Suppressor macrophage treated with lipopolysaccharide for 1 hour (primary cell): ENCODE measurements at regions not wholly inside any gene's neighbourhood (a gene's known extent, or its start where the extent isn't known, plus 50 kb on each side); places are given as distances from the start of the nearest gene placed in this dataset.

ENCODE experiments used
- DNase-seq, 3 donors: peaks; one replicate each; pipeline ENCODE4 v3.0.0-alpha.2; 2020 to 2022

GRCh38 chr7:117974891-117975290, 101.7 kb upstream of the CTTNBP2 start:
- no peak for DNase-seq

GRCh38 chr7:117975476-117975875, 102.2 kb upstream of the CTTNBP2 start:
- no peak for DNase-seq

GRCh38 chr7:117979954-117980497, 106.8 kb upstream of the CTTNBP2 start:
- no peak for DNase-seq

GRCh38 chr7:117982071-117983055, 109.1 kb upstream of the CTTNBP2 start:
- DNase-seq: peak in 2 of 3 donors; percentile 38

- no peak for DNase-seq
These were observed 113.5 kb upstream of the CTTNBP2 start for GRCh38 chr7:117986645-117987269.

GRCh38 chr7:117990834-117991233, 117.6 kb upstream of the CTTNBP2 start:
- DNase-seq: no peak

GRCh38 chr7:117992635-117993376, 119.6 kb upstream of the CTTNBP2 start:
- DNase-seq: no peak

GRCh38 chr7:117993377-117994003, 120.2 kb upstream of the CTTNBP2 start:
- peak; percentile 24 to 31 (median 25) for DNase-seq

GRCh38 chr7:117995850-117996650, 122.8 kb upstream of the CTTNBP2 start:
- peak; percentile 7 to 35 (median 9) for DNase-seq

GRCh38 chr7:117997862-117998825, 124.9 kb upstream of the CTTNBP2 start:
- DNase-seq: no peak

- DNase-seq: no peak
These were observed 127.4 kb upstream of the CTTNBP2 start for GRCh38 chr7:118000480-118001202.

- DNase-seq: no peak
These were observed 130.2 kb upstream of the CTTNBP2 start for GRCh38 chr7:118003476-118003875.

GRCh38 chr7:118005026-118005425, 131.8 kb upstream of the CTTNBP2 start:
- DNase-seq: no peak

GRCh38 chr7:118006979-118007378, 133.7 kb upstream of the CTTNBP2 start:
- no peak for DNase-seq

- DNase-seq: no peak
These were observed 136.2 kb upstream of the CTTNBP2 start for GRCh38 chr7:118009419-118009818.

GRCh38 chr7:118011652-118012051, 138.4 kb upstream of the CTTNBP2 start:
- no peak for DNase-seq

GRCh38 chr7:118013252-118014010, 140.2 kb upstream of the CTTNBP2 start:
- no peak for DNase-seq

- no peak for DNase-seq
These were observed 149.3 kb upstream of the CTTNBP2 start for GRCh38 chr7:118022546-118022945.

GRCh38 chr7:118026791-118027190, 153.6 kb upstream of the CTTNBP2 start:
- DNase-seq: no peak
